ENCODE measurements at regions not wholly inside any gene's neighbourhood (a gene's known extent, or its start where the extent isn't known, plus 50 kb on each side); places are given as distances from the start of the nearest gene placed in this dataset.

- TF ChIP-seq CREB1 (CRISPR knock-in tag; IDR thresholded peaks at IDR 0.05; ENCODE audit: low read depth), result no peak
- no peak for TF ChIP-seq CTCF (conservative IDR thresholded peaks at IDR 0.05; ENCODE audit: low read depth in 2 of 2)
- TF ChIP-seq EZH2 (IDR thresholded peaks at IDR 0.05; ENCODE audit: low read depth, unreplicated experiment), result no peak
- TF ChIP-seq JUNB (IDR thresholded peaks at IDR 0.05; ENCODE audit: unreplicated experiment), result no peak
Measured at GRCh38 chr11:33944693-33945424, 53.0 kb upstream of the LMO2 start.
